Neuronal stem cell (in vitro differentiated cells): ENCODE measurements at regions not wholly inside any gene's neighbourhood (a gene's known extent, or its start where the extent isn't known, plus 50 kb on each side); places are given as distances from the start of the nearest gene placed in this dataset.

Experiments used
- DNase-seq: peaks from one replicate; pipeline ENCODE4 v3.0.0-alpha.2; 2013; ENCODE audit warnings: low spot score
- H2AFZ ChIP-seq: one replicate; pipeline ENCODE4 v1.6.1; 2013; ENCODE audit warnings: mild to moderate bottlenecking, low read length, inconsistent platforms
- H2AK5ac ChIP-seq: 2 replicates; pipeline ENCODE4 v1.6.1; 2013; ENCODE audit warnings: low read depth, mild to moderate bottlenecking, inconsistent platforms, low read length, moderate library complexity, mixed read lengths
- H2BK120ac ChIP-seq: 2 replicates; pipeline ENCODE4 v1.6.1; 2013; ENCODE audit warnings: low read depth, mild to moderate bottlenecking, inconsistent platforms, low read length, moderate library complexity, mixed read lengths
- H2BK12ac ChIP-seq: one replicate; pipeline ENCODE4 v1.6.1; 2013; ENCODE audit warnings: low read length, inconsistent platforms
- H2BK15ac ChIP-seq: 2 replicates; pipeline ENCODE4 v1.6.1; 2013; ENCODE audit warnings: mild to moderate bottlenecking, low read length, inconsistent platforms, mixed read lengths
- H2BK5ac ChIP-seq: one replicate; pipeline ENCODE4 v1.6.1; 2013; ENCODE audit warnings: inconsistent platforms, mild to moderate bottlenecking, low read length, moderate library complexity
- H3K14ac ChIP-seq: one replicate; pipeline ENCODE4 v1.6.1; 2013; ENCODE audit warnings: low read length, inconsistent platforms
- H3K18ac ChIP-seq: 2 replicates; pipeline ENCODE4 v1.6.1; 2013; ENCODE audit warnings: low read length, inconsistent platforms
- H3K23ac ChIP-seq: 2 replicates; pipeline ENCODE4 v1.6.1; 2013; ENCODE audit warnings: low read depth, mild to moderate bottlenecking, mixed read lengths, low read length, inconsistent platforms; ENCODE audit not compliant: poor library complexity
- H3K27ac ChIP-seq: replicated peaks from 3 replicates; pipeline ENCODE4 v1.5.1; 2013; ENCODE audit warnings: low read length, inconsistent platforms
- H3K27me3 ChIP-seq, 3 experiments: 2 replicates each; pipeline ENCODE4 v1.6.1; 2013; ENCODE audit warnings: low read length in 3 of 3, mild to moderate bottlenecking in 2 of 3, inconsistent platforms in 1 of 3, low read depth in 1 of 3, mixed read lengths in 1 of 3, moderate library complexity in 1 of 3; ENCODE audit not compliant: control insufficient read depth in 3 of 3, insufficient read depth in 3 of 3
- H3K36me3 ChIP-seq, 2 donors: replicated peaks in 1 of 2; 2 replicates each; pipeline ENCODE4 v1.6.1; 2013; ENCODE audit warnings: low read length in 2 of 2; ENCODE audit not compliant: control insufficient read depth in 2 of 2, insufficient read depth in 2 of 2
- H3K4ac ChIP-seq: 2 replicates; pipeline ENCODE4 v1.6.1; 2013; ENCODE audit warnings: inconsistent platforms, mild to moderate bottlenecking, low read length, moderate library complexity
- H3K4me1 ChIP-seq, 2 donors: 1 replicate in 1 of 2; 2 replicates in 1 of 2; pipeline ENCODE4 v1.6.1; 2013; ENCODE audit warnings: low read length in 2 of 2, low read depth in 1 of 2; ENCODE audit not compliant: control insufficient read depth in 2 of 2, insufficient read depth in 1 of 2
- H3K4me2 ChIP-seq: one replicate; pipeline ENCODE4 v1.6.1; 2013; ENCODE audit warnings: mild to moderate bottlenecking, low read length, inconsistent platforms; ENCODE audit not compliant: insufficient read depth, poor library complexity, severe bottlenecking
- H3K4me3 ChIP-seq, 2 donors: 2 replicates each; pipeline ENCODE4 v1.5.1; 2013; ENCODE audit warnings: low read length in 2 of 2, mild to moderate bottlenecking in 2 of 2, inconsistent platforms in 1 of 2, moderate library complexity in 1 of 2
- H3K79me1 ChIP-seq: one replicate; pipeline ENCODE4 v1.6.1; 2013; ENCODE audit warnings: low read depth, mild to moderate bottlenecking, inconsistent platforms, low read length, moderate library complexity
- H3K9ac ChIP-seq: one replicate; pipeline ENCODE4 v1.6.1; 2013; ENCODE audit warnings: mild to moderate bottlenecking, low read depth, low read length, inconsistent platforms; ENCODE audit not compliant: poor library complexity
- H3K9me3 ChIP-seq, 2 donors: replicated peaks in 1 of 2; 2 replicates each; pipeline versions ENCODE3 to v1.6.1; 2013; ENCODE audit warnings: low read length in 2 of 2, mild to moderate bottlenecking in 2 of 2, inconsistent platforms in 1 of 2, low read depth in 1 of 2, mixed read lengths in 1 of 2, moderate library complexity in 1 of 2; ENCODE audit not compliant: control insufficient read depth in 2 of 2, insufficient read depth in 1 of 2
- H4K8ac ChIP-seq: one replicate; pipeline ENCODE4 v1.6.1; 2013; ENCODE audit warnings: low read depth, mild to moderate bottlenecking, inconsistent platforms, low read length, moderate library complexity
- H4K91ac ChIP-seq: one replicate; pipeline ENCODE4 v1.6.1; 2013; ENCODE audit warnings: low read length, low read depth, mild to moderate bottlenecking, inconsistent platforms; ENCODE audit not compliant: poor library complexity
- WGBS, 2 donors: extraction: QIAGEN DNeasy Blood & Tissue Kit; methylation state at CpG; one replicate each; pipeline ENCODE4 v1.1.7; 2013; ENCODE audit warnings: missing lambda C conversion rate in 2 of 2, mixed read lengths in 1 of 2; ENCODE audit not compliant: insufficient read length in 2 of 2, insufficient replicate concordance in 1 of 2; ENCODE audit errors: extremely low coverage in 2 of 2; 5-methylcytosine and 5-hydroxymethylcytosine counted together

GRCh38 chr10:4265964-4266363 is 481.0 kb upstream of the KLF6 start:
- H3K9me3 ChIP-seq = peaks cover 0 to 2% of the 10 kb centered on the region in 2 donors
- H3K4me2 ChIP-seq = no peak overlapping the region

GRCh38 chr10:4264209-4264865 is 479.3 kb upstream of the KLF6 start:
- Histone ChIP-seq H3K4me3 (no peak overlapping the region), H4K91ac (no peak overlapping the region), H2BK12ac (no peak overlapping the region), H3K27ac (no peak overlapping the region), H2BK120ac (no peak overlapping the region), H3K36me3 (no peaks in the 10 kb centered on the region), H3K4me2 (no peak overlapping the region), H3K23ac (no peak overlapping the region), H3K9ac (no peak overlapping the region), H2BK5ac (no peak overlapping the region), H3K18ac (no peak overlapping the region), H3K9me3 (no peaks in the 10 kb centered on the region), H2AFZ (peak overlapping the region; percentile 61), H3K14ac (no peak overlapping the region), H2BK15ac (no peak overlapping the region), H2AK5ac (no peak overlapping the region), H4K8ac (no peak overlapping the region), H3K79me1 (no peaks in the 10 kb centered on the region), H3K4ac (no peak overlapping the region), H3K27me3 (no peaks in the 10 kb centered on the region), H3K4me1 (peaks cover 0 to 3% of the 10 kb centered on the region in 2 donors)
- WGBS, 2 donors = no CpG with 5 or more reads among the region's 8 CpGs
- no peak for DNase-seq

More at GRCh38 chr10:4265964-4266363, 481.0 kb upstream of the KLF6 start:
- no peaks in the 10 kb centered on the region for H3K79me1 ChIP-seq
- H3K14ac ChIP-seq = no peak overlapping the region
- H2BK15ac ChIP-seq = no peak overlapping the region
- no peak overlapping the region for H3K9ac ChIP-seq
- no peak overlapping the region for H2AFZ ChIP-seq
- H3K4ac ChIP-seq = no peak overlapping the region
- no peak for DNase-seq
- no peak overlapping the region for H3K23ac ChIP-seq
- no peak overlapping the region for H2BK12ac ChIP-seq
- no peak overlapping the region for H2BK5ac ChIP-seq
- H2AK5ac ChIP-seq = no peak overlapping the region
- no peaks in the 10 kb centered on the region for H3K27me3 ChIP-seq
- H2BK120ac ChIP-seq = no peak overlapping the region
- no peak overlapping the region for H4K8ac ChIP-seq
- H3K18ac ChIP-seq = no peak overlapping the region
- H3K4me3 ChIP-seq = no peak overlapping the region
- peaks cover 0 to 3% of the 10 kb centered on the region in 2 donors for H3K4me1 ChIP-seq
- no peak overlapping the region for H3K27ac ChIP-seq
- no peaks in the 10 kb centered on the region for H3K36me3 ChIP-seq
- H4K91ac ChIP-seq = no peak overlapping the region
- no CpG with 5 or more reads among the region's 3 CpGs for WGBS, 2 donors

GRCh38 chr10:4263601-4263921 is 478.6 kb upstream of the KLF6 start:
- H2AFZ ChIP-seq = peak overlapping the region; percentile 61
- peak overlapping the region; percentile 88 for H2BK120ac ChIP-seq
- H3K23ac ChIP-seq = no peak overlapping the region
- H3K27ac ChIP-seq = no peak overlapping the region
- H3K14ac ChIP-seq = no peak overlapping the region
- no peak overlapping the region for H3K4me3 ChIP-seq
- no peaks in the 10 kb centered on the region for H3K27me3 ChIP-seq
- no peak overlapping the region for H3K4ac ChIP-seq
- WGBS, 2 donors = no CpG with 5 or more reads among the region's 3 CpGs
- no peaks in the 10 kb centered on the region for H3K9me3 ChIP-seq
- no peak overlapping the region for H2BK12ac ChIP-seq
- H3K9ac ChIP-seq = no peak overlapping the region
- DNase-seq = no peak
- H4K91ac ChIP-seq = no peak overlapping the region
- peak overlapping the region; percentile 14 for H2AK5ac ChIP-seq
- no peak overlapping the region for H4K8ac ChIP-seq
- H2BK5ac ChIP-seq = no peak overlapping the region
- peaks cover 0 to 3% of the 10 kb centered on the region in 2 donors for H3K4me1 ChIP-seq
- H3K4me2 ChIP-seq = no peak overlapping the region
- H3K79me1 ChIP-seq = no peaks in the 10 kb centered on the region
- H2BK15ac ChIP-seq = peak overlapping the region; percentile 74
- H3K36me3 ChIP-seq = no peaks in the 10 kb centered on the region
- H3K18ac ChIP-seq = peak overlapping the region; percentile 38

GRCh38 chr10:4262870-4263600 is 478.0 kb upstream of the KLF6 start:
- H3K9me3 ChIP-seq = no peaks in the 10 kb centered on the region
- DNase-seq = no peak
- no peak overlapping the region for H2BK5ac ChIP-seq
- H2AK5ac ChIP-seq = no peak overlapping the region
- H3K4me2 ChIP-seq = no peak overlapping the region
- H3K4ac ChIP-seq = no peak overlapping the region
- H4K8ac ChIP-seq = no peak overlapping the region
- no peak overlapping the region for H3K4me3 ChIP-seq
- H2BK15ac ChIP-seq = no peak overlapping the region
- no peak overlapping the region for H3K9ac ChIP-seq
- H3K27ac ChIP-seq = no peak overlapping the region
- no CpG with 5 or more reads among the region's 4 CpGs for WGBS, 2 donors
- H2BK12ac ChIP-seq = no peak overlapping the region
- no peak overlapping the region for H3K18ac ChIP-seq
- no peaks in the 10 kb centered on the region for H3K36me3 ChIP-seq
- peak overlapping the region; percentile 61 for H2AFZ ChIP-seq
- H3K27me3 ChIP-seq = no peaks in the 10 kb centered on the region
- H3K4me1 ChIP-seq = peaks cover 0 to 3% of the 10 kb centered on the region in 2 donors
- no peak overlapping the region for H4K91ac ChIP-seq
- no peak overlapping the region for H3K14ac ChIP-seq
- H2BK120ac ChIP-seq = no peak overlapping the region
- H3K23ac ChIP-seq = no peak overlapping the region
- no peaks in the 10 kb centered on the region for H3K79me1 ChIP-seq
